Urothelium cell line (cell line): ENCODE measurements at regions not wholly inside any gene's neighbourhood (a gene's known extent, or its start where the extent isn't known, plus 50 kb on each side); places are given as distances from the start of the nearest gene placed in this dataset.
"Not testable (repeated sequence)": the region's sequence is repeated elsewhere in the genome, so short reads cannot be mapped to it uniquely, and the experiment has no call there.

Source experiments
- DNase-seq: peaks from one replicate; pipeline ENCODE4 v3.0.0; 2011; ENCODE audit warnings: low spot score, mixed read lengths
- FAIRE-seq: peaks from 2 replicates; lab custom pipeline; 2011; peaks lifted over from hg19 to GRCh38; lab: Jason Lieb, UNC

DNA sequence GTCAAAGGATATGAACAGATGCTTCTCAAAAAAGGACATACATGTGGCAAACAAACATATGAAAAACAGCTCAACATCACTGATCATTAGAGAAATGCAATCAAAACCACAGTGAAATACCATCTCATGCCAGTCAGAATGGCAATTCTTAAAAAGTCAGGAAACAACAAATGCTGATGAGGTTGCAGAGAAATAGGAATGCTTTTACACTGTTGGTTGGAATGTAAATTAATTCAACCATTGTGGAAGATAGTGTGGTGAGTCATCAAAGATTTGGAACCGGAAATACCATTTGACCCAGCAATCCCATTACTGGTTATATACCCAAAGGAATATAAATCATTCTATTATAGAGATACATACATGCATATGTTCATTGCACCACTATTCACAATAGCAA, 98.7 kb upstream of the PPP1R9A start:
- FAIRE-seq, DNase-seq: not testable (repeated sequence)

DNA sequence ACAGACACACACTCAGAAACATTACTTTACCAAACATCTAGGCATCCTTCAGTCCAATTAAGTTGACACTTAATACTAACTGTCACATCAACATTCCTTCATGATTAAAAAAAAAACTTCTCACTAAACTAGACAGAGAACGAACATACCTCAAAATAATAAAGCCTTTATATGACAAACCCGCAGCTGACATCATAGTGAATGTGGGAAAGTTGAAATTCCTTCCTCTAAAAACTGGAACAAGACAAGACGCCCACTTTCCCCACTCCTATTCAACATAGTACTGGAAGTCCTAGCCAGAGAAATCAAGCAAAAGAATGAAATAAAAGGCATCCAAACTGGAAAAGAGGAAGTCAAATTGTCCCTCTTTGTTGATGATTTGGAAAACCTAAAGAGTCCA, 96.9 kb upstream of the PPP1R9A start:
- FAIRE-seq: no peak
- DNase-seq: no peak

GRCh38 chr7:94813917-94814316, 93.5 kb upstream of the PPP1R9A start:
- DNase-seq: no peak
- FAIRE-seq: peak; percentile 20

DNA sequence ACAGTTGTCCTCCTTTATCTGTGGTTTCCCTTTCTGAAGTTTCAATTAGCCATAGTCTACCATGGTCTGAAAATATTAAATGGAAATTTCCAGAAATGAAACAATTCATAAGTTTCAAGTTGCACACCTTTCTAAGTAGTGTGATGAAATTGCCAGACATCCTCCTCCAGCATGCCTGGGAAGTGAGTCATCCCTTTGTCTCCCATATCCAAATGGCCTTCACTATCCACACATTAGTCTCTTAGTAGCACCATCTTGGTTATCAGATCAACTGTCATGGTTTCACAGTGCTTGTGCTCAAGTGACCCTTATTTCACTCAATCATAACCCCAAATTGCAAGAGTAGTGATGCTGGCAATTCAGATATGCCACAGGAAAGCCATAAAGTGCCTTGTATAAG, 83.4 kb upstream of the PPP1R9A start:
- DNase-seq: peak; percentile 71
- FAIRE-seq: peak; percentile 88

DNA sequence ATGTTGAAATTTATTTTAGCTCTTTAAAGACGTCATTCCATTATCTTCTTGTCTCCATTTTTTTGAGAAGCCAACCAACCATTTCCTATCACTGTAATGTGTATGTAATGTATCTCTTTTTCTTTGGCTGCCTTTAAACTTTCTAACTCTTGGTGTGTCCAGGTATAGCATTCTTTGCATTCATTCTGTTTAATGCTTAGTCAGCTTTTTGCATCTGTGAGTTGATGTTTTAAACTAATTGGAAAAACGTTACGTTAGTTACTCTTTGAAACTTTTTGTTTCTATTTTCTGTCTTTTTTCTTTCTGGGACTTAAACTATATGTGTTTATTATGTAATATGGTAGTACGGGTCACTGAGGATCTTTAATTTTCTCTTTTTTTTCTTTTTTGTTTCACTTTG, 77.4 kb upstream of the PPP1R9A start:
- DNase-seq (no peak), FAIRE-seq (no peak)

- FAIRE-seq (no peak), DNase-seq (no peak)
Observed at GRCh38 chr7:94832051-94832450, 75.3 kb upstream of the PPP1R9A start.

GRCh38 chr7:94834359-94834758, 73.0 kb upstream of the PPP1R9A start:
- no peak for FAIRE-seq
- DNase-seq: no peak

GRCh38 chr7:94838717-94839116, 68.7 kb upstream of the PPP1R9A start:
- no peak for FAIRE-seq

DNA sequence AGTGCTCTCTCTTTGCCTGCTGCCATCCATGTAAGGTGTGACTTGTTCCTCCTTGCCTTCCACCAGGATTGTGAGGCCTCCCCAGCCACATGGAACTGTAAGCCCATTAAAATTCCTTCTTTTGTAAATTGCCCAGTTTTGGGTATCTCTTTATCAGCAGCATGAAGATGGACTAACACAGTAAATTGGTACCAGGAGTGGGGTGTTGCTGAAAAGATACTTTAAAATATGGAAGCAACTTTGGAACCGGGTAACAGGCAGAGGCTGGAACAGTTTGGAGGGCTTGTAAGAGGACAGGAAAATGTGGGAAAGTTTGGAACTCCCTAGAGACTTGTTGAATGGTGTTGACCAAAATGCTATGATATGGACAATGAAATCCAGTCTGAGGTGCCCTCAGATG, 63.8 kb upstream of the PPP1R9A start:
- DNase-seq: no peak
- FAIRE-seq: peak; percentile 67

More at GRCh38 chr7:94838717-94839116, 68.7 kb upstream of the PPP1R9A start:
- DNase-seq: no peak

- DNase-seq (no peak), FAIRE-seq (no peak)
Observed at GRCh38 chr7:94848531-94848930, 58.9 kb upstream of the PPP1R9A start.

GRCh38 chr7:94848992-94849576, 58.3 kb upstream of the PPP1R9A start:
- FAIRE-seq: no peak
- no peak for DNase-seq

DNA sequence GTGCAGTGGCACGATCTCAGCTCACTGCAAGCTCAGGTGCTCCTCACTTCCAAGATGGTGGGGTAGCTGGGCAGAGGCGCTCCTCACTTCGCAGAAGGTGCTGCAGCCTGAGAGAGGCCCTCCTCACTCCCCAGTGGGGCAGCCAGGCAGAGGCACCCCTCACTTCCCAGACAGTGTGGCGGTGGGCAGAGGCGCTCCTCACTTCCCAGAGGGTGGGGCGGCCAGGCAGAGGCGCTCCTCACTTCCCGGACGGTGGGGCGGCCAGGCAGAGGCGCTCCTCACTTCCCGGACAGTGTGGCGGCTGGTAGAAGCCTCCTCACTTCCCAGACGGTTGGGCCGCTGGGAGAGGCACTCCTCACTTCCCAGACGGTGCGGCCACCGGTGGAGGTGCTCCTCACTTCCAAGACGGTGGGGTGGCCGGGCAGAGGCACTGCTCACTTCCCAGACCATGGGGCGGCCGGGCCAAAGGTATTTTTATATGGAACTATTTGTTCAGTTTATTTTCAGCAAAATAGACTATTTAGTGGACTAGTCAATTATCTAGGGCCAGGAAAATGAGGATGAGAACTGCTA, 57.7 kb upstream of the PPP1R9A start:
- DNase-seq (no peak), FAIRE-seq (no peak)

DNA sequence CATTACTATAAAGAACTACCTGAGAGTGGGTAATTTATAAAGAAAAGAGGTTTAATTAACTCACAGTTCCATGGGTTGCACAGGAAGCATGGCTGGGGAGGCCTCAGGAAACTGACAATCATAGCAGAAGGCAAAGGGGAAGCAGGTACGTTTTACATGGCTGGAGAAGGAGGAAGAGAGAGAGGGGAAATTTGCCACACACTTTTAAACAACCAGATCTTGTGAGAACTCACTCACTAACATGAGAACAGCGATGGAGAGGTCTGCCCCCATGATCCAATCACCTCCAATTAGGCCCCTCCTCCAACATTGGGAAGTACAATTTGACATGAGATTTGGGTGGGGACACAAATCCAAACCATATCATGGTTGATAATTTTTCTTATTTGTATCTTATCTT, 51.8 kb upstream of the PPP1R9A start:
- FAIRE-seq (no peak), DNase-seq (no peak)

GRCh38 chr7:94856643-94857042, 50.8 kb upstream of the PPP1R9A start:
- FAIRE-seq (no peak), DNase-seq (no peak)
